T1000 (cell line): ENCODE measurements at regions not wholly inside any gene's neighbourhood (a gene's known extent, or its start where the extent isn't known, plus 50 kb on each side); places are given as distances from the start of the nearest gene placed in this dataset.

ENCODE experiments used
- DNase-seq: peaks from one replicate; lab custom pipeline; 2025; ENCODE audit warnings: mixed read lengths; lab: John Stamatoyannopoulos, UW

DNA sequence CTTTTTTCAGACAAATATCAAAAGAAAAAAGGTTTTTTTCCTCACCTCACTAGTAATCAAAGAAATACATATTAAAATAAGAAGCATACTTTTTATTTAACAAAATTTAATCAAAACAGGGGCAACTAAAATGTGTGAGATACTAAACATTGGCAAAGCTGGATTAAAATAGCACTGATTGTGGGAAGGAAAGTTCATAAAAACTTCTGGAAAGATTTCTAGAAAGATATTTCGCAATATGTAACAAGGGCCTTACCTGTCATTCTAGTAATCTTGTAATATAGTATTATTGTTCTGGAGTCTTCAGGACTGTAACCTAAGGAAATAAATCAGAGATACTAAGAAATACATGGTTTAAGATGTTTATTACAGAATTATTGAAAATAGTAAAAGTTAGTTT is 482.5 kb downstream of the SUCLA2 start:
- DNase-seq: no peak

DNA sequence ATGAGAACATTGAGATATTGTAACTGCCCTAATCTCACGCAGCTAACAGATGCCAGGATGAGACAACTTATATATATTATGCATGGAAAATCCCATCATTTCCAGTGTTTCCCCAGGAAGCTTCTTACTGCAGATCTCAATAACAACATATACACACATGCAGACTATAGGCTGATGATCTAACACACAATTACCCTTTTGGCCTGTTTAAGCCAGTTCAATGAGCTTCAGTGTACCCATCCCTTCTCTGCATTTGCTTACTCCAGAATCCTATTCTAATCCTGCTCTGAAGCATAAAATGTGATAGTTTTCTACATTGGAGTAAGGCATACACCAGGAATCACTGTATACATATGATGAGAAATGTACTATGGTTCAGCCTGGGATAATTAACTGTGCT is 489.4 kb downstream of the SUCLA2 start:
- DNase-seq: no peak

DNA sequence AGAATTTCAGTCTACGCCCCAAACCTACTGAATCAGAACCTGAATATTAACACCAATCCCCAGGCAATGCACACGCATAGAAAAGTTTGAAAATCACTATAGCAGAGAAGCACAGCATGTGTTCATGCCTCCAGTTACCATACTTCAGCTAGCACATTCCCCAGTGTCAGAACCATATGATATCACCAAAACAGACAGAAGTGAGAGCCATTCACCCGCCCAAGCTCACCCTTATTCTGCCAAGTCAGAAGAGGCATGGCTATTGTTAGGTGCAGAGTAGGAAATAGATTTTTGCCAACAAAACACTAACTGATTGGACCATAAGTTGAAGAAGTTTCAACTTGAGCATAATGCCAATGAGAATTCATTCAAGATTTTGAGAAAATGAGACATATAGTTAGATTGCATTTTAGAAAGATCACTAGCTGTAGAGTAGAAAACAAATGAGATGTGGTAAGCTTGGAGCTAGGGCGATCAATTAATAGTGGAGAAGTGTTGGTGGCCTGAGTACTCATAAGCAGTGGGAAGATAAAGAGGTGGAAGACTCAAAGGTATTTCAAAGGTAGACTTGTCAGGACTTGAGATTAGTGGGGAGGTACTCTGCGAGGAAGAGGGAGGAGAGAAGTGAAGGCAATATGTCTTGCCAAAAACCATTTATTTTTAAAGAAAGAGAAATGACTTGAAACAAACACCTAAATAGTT is 492.4 kb downstream of the SUCLA2 start:
- no peak for DNase-seq

DNA sequence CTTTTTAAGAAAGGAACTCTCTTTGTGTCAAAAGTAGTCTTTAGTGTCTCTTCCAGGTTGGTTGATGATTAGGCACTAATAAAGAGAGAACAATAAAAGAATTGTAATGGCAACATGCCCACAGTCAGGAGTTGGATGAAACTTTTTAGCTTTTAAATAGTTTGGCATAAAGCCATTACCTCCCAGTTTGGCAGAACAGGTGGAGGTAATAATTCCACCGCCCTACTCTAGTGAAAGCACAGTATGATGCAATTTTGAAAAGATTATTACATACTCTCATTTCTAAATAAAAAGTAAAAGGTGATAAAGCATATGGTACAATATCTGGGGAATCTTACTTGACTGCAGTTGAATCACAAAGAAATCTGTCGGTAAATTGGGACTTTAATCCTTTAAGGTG is 497.6 kb downstream of the SUCLA2 start:
- no peak for DNase-seq

DNA sequence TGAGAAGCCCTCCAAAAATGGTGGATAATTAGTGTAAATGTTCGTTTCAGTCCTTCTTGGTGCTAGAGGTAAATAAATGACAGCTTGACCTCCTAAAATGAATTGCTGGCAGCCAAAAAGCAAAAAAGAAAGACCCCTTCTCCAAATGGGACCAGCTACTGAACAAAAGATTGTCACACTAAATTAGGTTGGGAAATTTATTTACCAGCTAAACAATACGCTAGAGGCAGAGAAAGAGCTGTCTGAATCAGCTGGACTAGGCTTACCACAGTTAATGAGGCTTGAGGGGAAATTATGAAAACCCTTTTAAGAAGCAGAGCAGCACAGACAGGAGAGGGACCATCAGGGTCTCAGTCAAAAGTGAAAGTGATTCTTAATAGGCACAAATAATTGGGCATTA is 498.9 kb downstream of the SUCLA2 start:
- no peak for DNase-seq

DNA sequence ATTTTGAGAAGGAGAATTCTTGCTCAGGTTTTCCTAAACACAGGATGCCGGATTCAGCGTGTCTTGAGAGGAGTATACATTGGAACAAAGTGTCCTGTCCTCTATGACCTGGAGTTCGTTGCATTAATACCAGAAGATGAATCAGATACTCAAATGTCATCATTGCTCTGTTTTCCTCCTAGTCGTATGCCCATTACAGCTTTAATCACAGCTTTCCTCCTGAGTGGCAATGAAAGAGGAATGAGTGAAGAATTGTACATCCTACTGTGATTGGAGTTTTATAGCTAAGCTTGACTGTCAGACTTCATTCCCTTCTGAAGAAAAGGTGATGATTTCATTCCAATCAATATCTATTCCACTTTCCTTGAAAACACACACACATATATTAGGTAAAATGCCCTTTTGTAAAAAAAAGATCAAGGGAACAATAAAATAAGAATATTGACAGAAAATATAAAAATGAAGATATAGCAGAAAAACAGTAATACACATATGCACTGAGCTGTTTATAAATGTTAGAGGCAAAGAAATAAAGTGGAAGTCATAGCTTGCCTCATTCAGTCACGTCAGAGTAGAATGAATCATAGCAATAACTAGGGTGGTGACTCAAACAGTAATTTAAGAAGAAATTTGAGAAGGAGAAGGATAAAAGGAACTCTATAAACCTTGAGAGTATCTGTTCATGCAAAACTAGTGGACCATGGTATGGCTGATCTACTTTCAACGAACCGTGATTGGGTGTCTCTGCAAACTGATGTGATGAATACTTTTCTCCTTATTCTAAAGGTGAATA is 501.5 kb downstream of the SUCLA2 start:
- no peak for DNase-seq

DNA sequence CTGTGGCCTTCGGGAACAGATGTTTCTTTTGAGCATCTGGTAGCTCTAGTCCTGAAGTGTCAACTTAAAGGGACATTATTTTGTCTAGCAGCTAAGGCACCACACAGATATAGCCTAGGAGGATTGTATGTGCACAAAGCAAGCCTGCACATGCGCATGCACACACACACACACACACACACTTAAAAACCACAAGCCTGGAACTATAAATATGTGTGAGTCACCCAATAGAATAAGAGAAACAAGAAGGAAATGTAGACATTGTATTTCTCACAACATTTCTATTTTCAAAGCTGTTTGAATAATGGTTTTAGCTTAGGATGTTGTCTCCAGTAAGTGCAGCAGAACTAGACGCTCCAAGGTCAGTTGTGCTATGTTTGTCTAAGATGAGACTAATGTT is 516.5 kb downstream of the SUCLA2 start:
- DNase-seq: no peak

DNA sequence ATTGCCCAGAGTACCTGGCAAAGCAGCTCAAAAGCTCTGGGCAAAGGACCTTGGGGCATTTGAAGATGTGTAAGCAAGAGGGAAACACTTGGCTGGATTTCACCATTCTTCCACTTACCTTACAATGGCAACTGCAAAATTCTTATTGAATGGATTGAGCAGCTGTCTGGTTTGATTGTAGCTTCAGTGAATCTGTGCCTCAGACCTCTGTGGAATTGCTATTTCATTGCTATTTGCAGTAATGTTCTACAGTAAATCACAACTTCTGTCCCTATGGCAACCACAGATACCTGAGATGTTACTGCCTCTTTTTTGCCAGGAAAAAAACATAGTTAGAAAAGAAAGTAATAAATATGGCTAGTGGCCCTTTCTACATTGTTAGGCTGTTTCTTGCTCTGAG is 519.5 kb downstream of the SUCLA2 start:
- no peak for DNase-seq

DNA sequence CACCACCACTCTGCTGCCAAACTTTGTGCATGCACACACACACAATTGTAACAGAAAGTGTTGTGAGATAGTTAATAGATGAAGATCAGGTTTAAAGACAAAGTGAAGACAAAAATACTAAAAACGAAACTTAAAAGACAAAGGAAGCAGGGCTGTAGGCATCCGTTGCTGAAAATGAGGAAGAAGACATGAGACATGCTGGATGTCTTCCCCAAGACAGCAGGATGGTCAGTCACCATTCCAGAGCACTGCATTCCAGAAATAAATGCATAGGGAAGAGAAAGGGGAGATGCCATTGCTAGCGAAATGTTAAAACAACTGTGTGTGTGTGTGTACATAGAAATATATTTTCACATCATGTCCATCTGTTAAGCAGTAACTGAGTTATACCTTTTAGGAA is 520.1 kb downstream of the SUCLA2 start:
- DNase-seq: no peak

DNA sequence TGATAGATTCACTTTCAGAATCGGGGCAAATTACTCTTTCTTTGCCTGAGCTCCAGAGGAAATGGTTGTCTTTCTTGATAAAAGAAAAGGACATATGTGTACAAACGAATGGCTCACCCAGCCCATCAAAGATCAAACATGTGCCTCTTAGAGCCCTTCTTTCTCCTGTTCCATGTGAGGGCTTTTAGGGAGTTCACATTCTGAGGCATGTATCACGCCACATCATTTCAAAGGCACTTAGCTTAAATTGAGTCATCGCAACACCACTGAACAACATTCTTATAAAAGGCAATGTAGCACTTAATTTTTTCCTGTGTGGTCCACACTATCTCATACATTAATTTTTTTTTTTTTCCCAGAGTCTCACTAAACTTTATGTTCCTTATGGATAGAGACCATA is 521.0 kb downstream of the SUCLA2 start:
- no peak for DNase-seq

DNA sequence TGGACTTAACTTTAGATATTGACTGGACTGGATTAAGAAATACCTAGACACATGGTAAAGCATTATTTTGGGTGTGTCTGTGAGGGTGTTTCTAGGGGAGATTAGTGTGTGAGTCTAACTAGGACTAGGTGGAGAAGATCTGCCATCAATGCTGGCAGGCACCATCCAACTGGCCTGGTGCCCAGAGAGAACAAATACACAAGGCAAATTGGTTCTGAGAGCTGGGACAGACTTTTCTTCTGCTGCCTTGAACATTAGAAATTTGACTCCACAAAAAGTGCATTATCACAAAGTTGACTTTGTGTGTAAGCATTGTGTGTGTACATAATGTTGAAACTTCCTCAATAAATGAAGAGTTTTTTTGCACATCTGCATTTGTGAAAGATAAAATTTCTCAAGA is 522.1 kb downstream of the SUCLA2 start:
- no peak for DNase-seq

DNA sequence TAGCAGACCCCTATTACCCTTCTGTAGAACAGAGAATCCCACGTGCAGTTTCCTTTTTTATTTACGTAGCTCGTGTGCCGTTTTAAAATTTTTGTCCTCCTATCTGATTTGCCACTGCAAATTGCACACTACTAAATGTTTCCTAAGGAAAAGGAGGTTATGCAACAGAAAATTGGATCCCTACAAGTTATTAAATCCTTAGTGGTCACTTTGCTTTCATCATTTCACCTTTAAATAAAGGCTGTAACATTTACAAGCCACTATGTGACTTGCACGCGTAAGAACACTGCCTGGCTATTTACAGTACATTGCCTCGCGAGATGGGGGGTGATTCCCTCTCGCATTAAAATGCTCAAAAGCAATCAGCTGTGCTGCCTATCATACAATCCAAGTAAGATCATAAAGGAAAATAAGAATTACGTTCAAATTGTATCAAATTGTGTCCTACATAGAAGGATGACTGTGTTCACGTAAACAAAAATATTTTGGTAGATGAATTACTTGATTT is 525.6 kb downstream of the SUCLA2 start:
- no peak for DNase-seq

DNA sequence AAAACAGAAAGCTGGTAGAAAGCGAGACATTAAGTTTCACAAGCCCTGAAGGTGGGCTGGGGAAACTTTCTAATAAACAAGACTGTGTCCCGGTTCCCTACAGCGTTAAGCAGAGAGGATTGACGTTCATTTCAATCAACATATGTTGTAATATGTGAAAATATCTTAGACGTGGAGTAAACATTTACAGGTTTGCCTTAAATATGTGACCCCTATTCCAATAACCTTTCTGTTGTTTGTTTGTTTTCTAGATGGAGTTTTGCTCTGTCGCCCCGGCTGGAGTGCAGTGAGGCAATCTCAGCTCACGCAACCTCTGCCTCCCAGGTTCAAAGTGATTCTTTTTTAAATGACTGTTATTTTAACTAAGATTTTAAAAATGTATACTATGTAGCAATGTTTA is 526.2 kb downstream of the SUCLA2 start:
- no peak for DNase-seq

DNA sequence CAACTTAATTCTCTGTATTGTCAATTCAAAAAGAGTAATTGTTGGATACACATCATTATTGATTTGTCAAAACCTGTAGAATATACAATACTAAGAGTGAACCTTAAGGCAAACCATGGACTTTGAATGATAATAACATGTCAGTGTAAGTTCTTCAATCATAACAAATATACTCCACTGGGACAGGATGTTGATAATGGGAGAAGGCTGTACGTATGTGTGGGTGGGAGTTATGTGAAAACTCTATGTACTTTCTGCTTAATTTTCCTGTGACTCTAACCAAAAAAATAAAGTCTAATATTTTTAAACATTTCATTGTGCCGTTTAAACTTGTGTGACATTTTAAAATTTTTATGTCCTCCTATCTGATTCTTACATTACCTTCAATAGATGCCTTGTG is 526.7 kb downstream of the SUCLA2 start:
- DNase-seq: no peak

DNA sequence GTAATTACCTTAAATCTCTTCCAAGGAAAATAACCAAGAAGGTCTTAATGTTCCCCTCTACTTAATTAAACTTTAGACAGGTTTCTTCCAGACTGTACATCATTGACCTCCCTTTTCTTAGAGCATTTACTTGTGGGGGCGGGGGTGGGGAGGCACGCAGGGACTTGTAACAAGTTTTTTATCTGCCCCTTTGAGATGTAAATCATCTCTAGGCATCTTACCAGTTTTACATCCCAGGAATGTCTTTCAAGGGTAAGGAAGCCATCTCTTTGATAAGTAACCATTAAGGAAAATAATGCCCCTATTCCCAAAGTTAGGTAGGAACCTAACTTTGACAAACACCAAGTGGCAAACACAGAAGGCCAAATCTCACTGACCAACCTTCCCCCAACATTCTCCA is 528.6 kb downstream of the SUCLA2 start:
- DNase-seq: no peak

DNA sequence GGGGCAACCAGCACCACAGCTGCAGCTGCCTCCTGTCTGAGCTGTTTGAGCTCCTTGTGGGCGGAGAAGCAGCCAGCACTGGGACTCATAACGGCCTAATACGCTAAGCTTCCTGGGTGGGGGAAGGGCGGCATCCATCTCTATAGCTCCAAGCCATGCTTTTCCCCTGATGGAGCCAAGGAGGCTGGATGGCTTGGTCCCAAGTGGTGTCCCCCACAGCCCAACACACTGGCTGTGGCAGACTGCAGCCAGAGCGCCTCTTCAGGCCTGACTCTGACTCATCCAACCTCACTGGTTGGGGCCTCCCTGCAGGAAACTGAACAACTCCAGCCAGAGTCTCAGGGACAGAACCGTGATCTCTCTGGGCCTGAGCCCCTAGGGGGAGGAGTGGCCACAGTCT is 537.3 kb downstream of the SUCLA2 start:
- peak; percentile 34 for DNase-seq

DNA sequence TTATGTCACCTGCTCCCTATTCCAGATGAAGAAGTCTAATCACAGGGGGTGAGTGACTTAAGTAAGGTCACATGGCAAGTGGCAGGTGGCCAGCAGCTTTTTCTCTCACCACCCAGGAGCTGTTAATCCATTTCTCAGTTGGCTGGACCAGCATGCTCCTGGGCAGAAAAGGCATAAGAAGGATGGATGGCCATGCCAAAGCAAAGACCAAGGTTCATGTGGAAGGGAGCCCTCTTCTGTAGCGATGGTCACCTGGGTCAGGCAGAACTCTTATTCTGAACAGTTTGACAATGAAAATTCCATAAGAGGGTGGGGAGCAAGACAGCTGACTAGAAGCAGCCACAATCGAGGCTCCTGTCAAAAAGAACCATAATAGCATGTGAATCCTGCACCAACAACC is 538.1 kb downstream of the SUCLA2 start:
- no peak for DNase-seq

DNA sequence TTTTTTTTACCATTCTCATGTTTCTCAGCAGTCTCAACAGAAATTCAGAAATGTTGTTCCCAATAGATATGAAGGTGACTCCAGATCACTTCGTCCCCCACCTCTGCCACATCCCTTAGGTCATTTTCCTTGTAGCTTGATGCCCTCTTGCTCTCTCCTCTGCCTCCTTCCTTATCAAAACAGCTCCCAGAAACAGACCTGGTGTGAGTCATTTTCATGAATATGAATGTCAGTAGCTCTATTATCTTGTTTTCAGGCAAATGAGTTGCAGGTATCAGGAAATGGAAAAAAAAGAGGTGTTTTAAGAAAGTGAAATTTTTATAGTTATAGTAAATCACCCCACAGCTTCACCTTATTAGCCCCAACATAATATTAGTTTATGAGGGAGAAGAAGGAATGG is 539.3 kb downstream of the SUCLA2 start:
- DNase-seq: no peak

DNA sequence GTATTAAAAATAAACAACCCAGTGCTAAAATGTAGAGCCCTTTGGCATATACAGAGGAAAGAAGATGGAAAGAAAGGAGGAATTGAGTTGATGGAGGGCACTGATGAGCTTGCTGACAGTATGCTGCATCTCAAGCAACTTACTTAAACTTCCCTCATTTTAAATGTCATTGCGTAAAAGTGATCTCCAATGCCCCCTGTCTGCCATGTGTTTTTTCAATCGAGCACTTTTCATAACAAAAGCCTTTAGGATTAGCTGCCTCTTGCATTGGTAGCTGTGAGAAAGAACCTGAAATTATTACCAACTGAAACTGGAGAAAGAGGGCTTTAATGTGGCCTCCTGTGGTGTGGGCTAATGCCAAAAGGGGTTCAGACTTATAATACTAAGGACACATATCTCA is 541.6 kb downstream of the SUCLA2 start:
- DNase-seq: no peak

DNA sequence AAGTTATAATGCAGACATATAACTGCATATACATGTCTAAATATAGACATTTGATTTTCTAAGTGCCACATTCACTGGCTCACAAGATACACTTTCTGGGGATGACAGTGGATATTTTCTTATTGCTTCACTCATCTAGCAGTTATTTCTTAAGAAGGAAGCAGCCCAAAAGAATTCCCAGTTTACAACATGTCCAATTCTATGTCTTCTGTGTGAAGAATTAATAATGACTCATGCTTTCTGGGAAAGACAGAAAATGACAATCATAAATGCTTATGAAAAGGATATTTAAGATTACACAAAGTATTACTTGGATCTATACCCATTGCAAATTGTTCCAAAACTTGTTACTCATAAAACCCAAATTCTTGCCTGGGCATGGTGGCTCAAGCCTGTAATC is 543.4 kb downstream of the SUCLA2 start:
- no peak for DNase-seq

DNA sequence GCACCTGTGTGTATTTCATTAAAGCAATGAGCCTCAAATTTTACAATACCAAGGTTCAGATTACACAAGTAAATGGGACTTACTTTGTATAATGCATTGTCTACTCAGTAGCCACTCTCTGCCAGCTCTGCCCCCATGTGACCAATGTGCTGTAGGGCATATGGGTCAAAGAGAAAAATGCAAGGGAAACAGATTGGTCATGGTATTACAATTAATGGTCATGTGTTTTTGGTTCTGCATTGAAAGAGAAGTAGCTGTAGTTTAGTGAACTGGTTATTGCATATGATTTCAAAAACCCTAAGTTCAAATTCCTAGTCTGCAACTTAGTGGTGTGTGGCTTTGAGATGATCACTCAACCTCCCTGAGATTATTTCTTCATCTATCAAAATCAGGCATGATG is 545.4 kb downstream of the SUCLA2 start:
- no peak for DNase-seq

DNA sequence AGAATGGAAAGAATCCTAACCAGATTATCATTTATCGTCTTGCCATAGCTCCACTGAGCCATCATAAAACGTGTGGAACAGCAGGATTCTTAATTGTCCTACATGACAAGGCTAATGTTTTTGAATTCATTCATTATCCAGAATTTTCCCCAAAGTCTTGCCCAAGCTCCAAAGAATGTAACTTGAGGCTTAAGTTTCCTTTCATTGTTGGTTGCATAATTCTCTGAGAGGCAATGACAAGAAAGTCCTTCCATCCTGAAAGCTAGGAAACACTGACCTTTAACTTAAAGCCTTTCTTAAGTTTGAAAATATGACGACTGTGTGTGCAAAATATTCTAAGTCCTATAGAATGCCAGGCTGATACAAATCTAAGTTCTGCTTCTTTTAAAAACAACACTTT is 546.1 kb downstream of the SUCLA2 start:
- DNase-seq: no peak

DNA sequence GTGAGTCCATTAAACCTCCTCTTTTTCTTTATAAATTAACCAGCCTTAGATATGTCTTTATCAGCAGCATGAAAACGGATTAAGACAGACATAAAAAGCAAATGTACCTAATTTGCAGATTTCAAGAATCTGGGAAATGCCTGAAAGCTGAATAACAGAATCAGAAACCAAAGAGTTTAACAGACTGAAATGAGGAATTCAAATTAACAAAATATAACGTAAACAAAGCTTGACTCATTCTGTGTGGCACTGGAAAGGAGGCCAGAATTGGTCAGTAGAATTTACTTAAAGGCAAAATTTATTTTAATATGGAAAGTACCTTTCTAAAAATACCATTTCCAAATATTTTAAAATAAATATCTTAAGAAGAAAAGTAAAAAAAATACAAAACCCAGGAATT is 540.6 kb upstream of the HTR2A start:
- DNase-seq: no peak
